Panc1 (cell line): ENCODE measurements at regions not wholly inside any gene's neighbourhood (a gene's known extent, or its start where the extent isn't known, plus 50 kb on each side); places are given as distances from the start of the nearest gene placed in this dataset.

Source experiments
- POLR2AphosphoS5 ChIP-seq: IDR thresholded peaks from 2 replicates; pipeline ENCODE4 v1.6.1; 2012; ENCODE audit warnings: mild to moderate bottlenecking, low read depth, low read length, moderate library complexity
- SIN3A ChIP-seq: IDR thresholded peaks from 2 replicates; pipeline ENCODE4 v1.6.1; 2012; ENCODE audit warnings: low read depth, mild to moderate bottlenecking, low read length, moderate library complexity, borderline replicate concordance; ENCODE audit not compliant: insufficient read depth
- TCF7L2 ChIP-seq: IDR thresholded peaks from 2 replicates; pipeline ENCODE4 v1.6.1; 2011; ENCODE audit warnings: mild to moderate bottlenecking, low read depth, low read length, inconsistent platforms
- TF ChIP-seq, protein P1 (sequence below): fragments of 450-650 bp; IDR thresholded peaks from 2 replicates; pipeline ENCODE4 v1.5.1; 2017; ENCODE audit warnings: mild to moderate bottlenecking
- TF ChIP-seq, protein P2 (sequence below), 2 experiments: IDR thresholded peaks; 2 replicates each; pipeline ENCODE4 v1.6.1; 2011 to 2012; ENCODE audit warnings: low read depth in 2 of 2, control low read depth in 1 of 2, low read length in 1 of 2, mild to moderate bottlenecking in 1 of 2, moderate library complexity in 1 of 2; ENCODE audit not compliant: insufficient read depth in 1 of 2

DNA sequence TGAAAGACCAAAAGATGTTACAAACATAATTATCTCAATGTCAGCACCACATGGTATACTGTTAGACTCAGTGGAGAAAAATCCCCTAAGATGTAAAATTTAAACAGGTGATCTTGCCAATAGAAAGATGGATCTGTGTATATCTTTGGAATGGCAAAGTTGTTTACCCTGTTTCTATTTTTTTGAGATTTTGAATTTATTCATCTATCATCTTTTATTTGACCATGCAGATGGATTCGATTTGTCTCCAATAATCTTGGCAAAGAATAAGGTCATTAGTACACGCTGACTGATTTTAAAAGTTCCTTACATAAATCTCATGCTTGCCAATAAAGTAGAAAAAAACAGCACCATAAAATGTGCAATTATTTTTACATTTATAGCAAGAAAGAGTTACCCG lies 459.3 kb downstream of the MBD2 start:
- TF ChIP-seq, protein P1, sequence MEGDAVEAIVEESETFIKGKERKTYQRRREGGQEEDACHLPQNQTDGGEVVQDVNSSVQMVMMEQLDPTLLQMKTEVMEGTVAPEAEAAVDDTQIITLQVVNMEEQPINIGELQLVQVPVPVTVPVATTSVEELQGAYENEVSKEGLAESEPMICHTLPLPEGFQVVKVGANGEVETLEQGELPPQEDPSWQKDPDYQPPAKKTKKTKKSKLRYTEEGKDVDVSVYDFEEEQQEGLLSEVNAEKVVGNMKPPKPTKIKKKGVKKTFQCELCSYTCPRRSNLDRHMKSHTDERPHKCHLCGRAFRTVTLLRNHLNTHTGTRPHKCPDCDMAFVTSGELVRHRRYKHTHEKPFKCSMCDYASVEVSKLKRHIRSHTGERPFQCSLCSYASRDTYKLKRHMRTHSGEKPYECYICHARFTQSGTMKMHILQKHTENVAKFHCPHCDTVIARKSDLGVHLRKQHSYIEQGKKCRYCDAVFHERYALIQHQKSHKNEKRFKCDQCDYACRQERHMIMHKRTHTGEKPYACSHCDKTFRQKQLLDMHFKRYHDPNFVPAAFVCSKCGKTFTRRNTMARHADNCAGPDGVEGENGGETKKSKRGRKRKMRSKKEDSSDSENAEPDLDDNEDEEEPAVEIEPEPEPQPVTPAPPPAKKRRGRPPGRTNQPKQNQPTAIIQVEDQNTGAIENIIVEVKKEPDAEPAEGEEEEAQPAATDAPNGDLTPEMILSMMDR, result no peak
- TF ChIP-seq TCF7L2 (no peak), POLR2AphosphoS5 (no peak), SIN3A (no peak)
- TF ChIP-seq, protein P2, sequence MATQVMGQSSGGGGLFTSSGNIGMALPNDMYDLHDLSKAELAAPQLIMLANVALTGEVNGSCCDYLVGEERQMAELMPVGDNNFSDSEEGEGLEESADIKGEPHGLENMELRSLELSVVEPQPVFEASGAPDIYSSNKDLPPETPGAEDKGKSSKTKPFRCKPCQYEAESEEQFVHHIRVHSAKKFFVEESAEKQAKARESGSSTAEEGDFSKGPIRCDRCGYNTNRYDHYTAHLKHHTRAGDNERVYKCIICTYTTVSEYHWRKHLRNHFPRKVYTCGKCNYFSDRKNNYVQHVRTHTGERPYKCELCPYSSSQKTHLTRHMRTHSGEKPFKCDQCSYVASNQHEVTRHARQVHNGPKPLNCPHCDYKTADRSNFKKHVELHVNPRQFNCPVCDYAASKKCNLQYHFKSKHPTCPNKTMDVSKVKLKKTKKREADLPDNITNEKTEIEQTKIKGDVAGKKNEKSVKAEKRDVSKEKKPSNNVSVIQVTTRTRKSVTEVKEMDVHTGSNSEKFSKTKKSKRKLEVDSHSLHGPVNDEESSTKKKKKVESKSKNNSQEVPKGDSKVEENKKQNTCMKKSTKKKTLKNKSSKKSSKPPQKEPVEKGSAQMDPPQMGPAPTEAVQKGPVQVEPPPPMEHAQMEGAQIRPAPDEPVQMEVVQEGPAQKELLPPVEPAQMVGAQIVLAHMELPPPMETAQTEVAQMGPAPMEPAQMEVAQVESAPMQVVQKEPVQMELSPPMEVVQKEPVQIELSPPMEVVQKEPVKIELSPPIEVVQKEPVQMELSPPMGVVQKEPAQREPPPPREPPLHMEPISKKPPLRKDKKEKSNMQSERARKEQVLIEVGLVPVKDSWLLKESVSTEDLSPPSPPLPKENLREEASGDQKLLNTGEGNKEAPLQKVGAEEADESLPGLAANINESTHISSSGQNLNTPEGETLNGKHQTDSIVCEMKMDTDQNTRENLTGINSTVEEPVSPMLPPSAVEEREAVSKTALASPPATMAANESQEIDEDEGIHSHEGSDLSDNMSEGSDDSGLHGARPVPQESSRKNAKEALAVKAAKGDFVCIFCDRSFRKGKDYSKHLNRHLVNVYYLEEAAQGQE (IDR thresholded peaks at IDR 0.05; ENCODE audit: insufficient read depth in 1 of 2, low read depth in 2 of 2, low read length in 1 of 2), result no peak
